Esophagus squamous epithelium (tissue), 5 donors: ENCODE measurements at regions not wholly inside any gene's neighbourhood (a gene's known extent, or its start where the extent isn't known, plus 50 kb on each side); places are given as distances from the start of the nearest gene placed in this dataset.

Source experiments
- DNase-seq: peaks from one replicate; lab custom pipeline; 2025; lab: John Stamatoyannopoulos, UW
- H3K27ac ChIP-seq, 4 donors: fragments of 200-600 bp; sonication (generic); one replicate each; pipeline ENCODE4 v1.5.1; 2016 to 2019; ENCODE audit warnings: mild to moderate bottlenecking in 1 of 4
- H3K27me3 ChIP-seq, 4 donors: fragments of 200-600 bp; sonication (generic); 1 replicate in 3 of 4; 2 replicates in 1 of 4; pipeline versions ENCODE4 v1.5.1 to v1.6.0; 2017 to 2021; ENCODE audit warnings: antibody characterized with exemption in 1 of 4
- H3K36me3 ChIP-seq, 3 donors: fragments of 200-600 bp; sonication (generic); one replicate each; pipeline ENCODE4 v1.5.1; 2016 to 2019
- H3K4me1 ChIP-seq, 3 donors: fragments of 200-600 bp; sonication (generic); one replicate each; pipeline ENCODE4 v1.5.1; 2017 to 2019
- H3K4me3 ChIP-seq, 4 donors: fragments of 200-600 bp; sonication (generic); 1 replicate in 3 of 4; 2 replicates in 1 of 4; pipeline ENCODE4 v1.5.1; 2016 to 2019; ENCODE audit warnings: mild to moderate bottlenecking in 2 of 4, moderate library complexity in 1 of 4
- H3K9me3 ChIP-seq, 3 donors: fragments of 200-600 bp; sonication (generic); one replicate each; pipeline ENCODE4 v1.5.1; 2016 to 2019
- CTCF ChIP-seq, 6 experiments: fragments of 450-650 bp in 4 of 6; fragments of 200-600 bp in 2 of 6; sonication (generic) in 2 of 6; IDR thresholded peaks; one replicate each; pipeline ENCODE4 v1.5.1; 2016 to 2019; ENCODE audit warnings: antibody characterized with exemption in 6 of 6, mild to moderate bottlenecking in 4 of 6, moderate library complexity in 4 of 6
- POLR2A ChIP-seq, 4 donors: fragments of 450-650 bp; IDR thresholded peaks; one replicate each; pipeline ENCODE4 v1.6.1; 2017; ENCODE audit warnings: antibody characterized with exemption in 4 of 4, mild to moderate bottlenecking in 4 of 4, moderate library complexity in 3 of 4
- WGBS, 2 donors: methylation state at CpG; one replicate each; pipeline ENCODE4 v1.1.5; 2018; 5-methylcytosine and 5-hydroxymethylcytosine counted together
- intact Hi-C: fragments of 100-400 bp; cut with DNase I; formaldehyde crosslinking; loops from one replicate; pipeline ENCODE4 v1.15.0; 2022
- donor health status: DM: yes; HTN: yes; CAD: no.

DNA sequence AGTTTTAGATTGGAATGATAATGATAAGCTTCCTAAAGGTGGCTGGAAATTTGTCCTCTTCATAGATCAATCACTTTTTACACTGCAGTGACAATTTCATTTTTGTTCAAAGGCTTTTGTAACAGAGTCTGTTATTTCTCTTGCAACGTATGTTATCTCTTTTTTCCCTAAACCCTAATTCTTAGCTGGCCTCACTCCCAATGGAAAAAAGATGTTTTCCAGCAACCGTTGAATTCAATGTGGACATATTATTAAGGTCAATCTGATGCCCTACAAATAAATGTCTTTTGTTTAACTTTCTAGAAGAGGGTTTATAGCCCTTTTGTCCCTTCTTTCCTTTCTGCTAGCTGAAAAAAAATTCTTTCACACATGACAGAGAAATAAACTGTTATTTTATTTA, 192.7 kb upstream of the NWD2 start:
- Histone ChIP-seq H3K27ac (no peak overlapping the region), H3K4me1 (no peaks in the 10 kb centered on the region), H3K9me3 (no peaks in the 10 kb centered on the region), H3K27me3 (no peaks in the 10 kb centered on the region), H3K4me3 (no peak overlapping the region), H3K36me3 (no peaks in the 10 kb centered on the region)
- intact Hi-C loops: no loop called here
- TF ChIP-seq CTCF (IDR thresholded peaks at IDR 0.05) (no peak), POLR2A (IDR thresholded peaks at IDR 0.05) (no peak)
- no peak for DNase-seq
- 6 to 13% methylated on average over 2 of the region's 2 CpGs for WGBS, 2 donors

- Histone ChIP-seq H3K27me3 (no peaks in the 10 kb centered on the region), H3K4me1 (no peaks in the 10 kb centered on the region), H3K9me3 (no peaks in the 10 kb centered on the region), H3K27ac (no peak overlapping the region), H3K4me3 (no peak overlapping the region), H3K36me3 (no peaks in the 10 kb centered on the region)
- no peak for DNase-seq
- TF ChIP-seq CTCF (IDR thresholded peaks at IDR 0.05) (no peak), POLR2A (IDR thresholded peaks at IDR 0.05) (no peak)
- 42 to 49% methylated on average over 4 of the region's 4 CpGs for WGBS, 2 donors
- intact Hi-C loops: no loop called here
Observed at GRCh38 chr4:37054531-37055077, 189.9 kb upstream of the NWD2 start.

- TF ChIP-seq CTCF (IDR thresholded peaks at IDR 0.05): no peak
- intact Hi-C loops: no loop called here
- Histone ChIP-seq H3K4me3 (no peak overlapping the region), H3K36me3 (no peaks in the 10 kb centered on the region), H3K4me1 (no peaks in the 10 kb centered on the region), H3K27ac (no peak overlapping the region), H3K9me3 (no peaks in the 10 kb centered on the region), H3K27me3 (no peaks in the 10 kb centered on the region)
- 64 to 69% methylated on average over 4 of the region's 4 CpGs for WGBS, 2 donors
- no peak for DNase-seq
Observed at GRCh38 chr4:37058826-37059225, 185.7 kb upstream of the NWD2 start.

- intact Hi-C loops: no loop called here
- H3K4me1 ChIP-seq: no peaks in the 10 kb centered on the region
- TF ChIP-seq CTCF (IDR thresholded peaks at IDR 0.05) (no peak), POLR2A (IDR thresholded peaks at IDR 0.05) (no peak)
- no peaks in the 10 kb centered on the region for H3K27me3 ChIP-seq
- no peak overlapping the region for H3K27ac ChIP-seq
- DNase-seq: no peak
- H3K9me3 ChIP-seq: no peaks in the 10 kb centered on the region
- 41 to 45% methylated on average over 2 of the region's 2 CpGs for WGBS, 2 donors
- H3K4me3 ChIP-seq: no peak overlapping the region
- H3K36me3 ChIP-seq: no peaks in the 10 kb centered on the region
Observed at GRCh38 chr4:37066159-37066558, 178.4 kb upstream of the NWD2 start.

- DNase-seq: no peak
- intact Hi-C loops: no loop called here
- no peak overlapping the region for H3K4me3 ChIP-seq
- H3K36me3 ChIP-seq: no peaks in the 10 kb centered on the region
- H3K4me1 ChIP-seq: no peaks in the 10 kb centered on the region
- TF ChIP-seq CTCF (IDR thresholded peaks at IDR 0.05) (no peak), POLR2A (IDR thresholded peaks at IDR 0.05) (no peak)
- no peaks in the 10 kb centered on the region for H3K27me3 ChIP-seq
- no peak overlapping the region for H3K27ac ChIP-seq
- WGBS, 2 donors: 40 to 43% methylated on average over 5 of the region's 5 CpGs
- no peaks in the 10 kb centered on the region for H3K9me3 ChIP-seq
Observed at GRCh38 chr4:37068580-37068979, 176.0 kb upstream of the NWD2 start.
